K562 (cell line): ENCODE measurements at regions not wholly inside any gene's neighbourhood (a gene's known extent, or its start where the extent isn't known, plus 50 kb on each side); places are given as distances from the start of the nearest gene placed in this dataset.

ENCODE experiments used
- CHD7 ChIP-seq: fragments of 200-600 bp; sonication (generic); IDR thresholded peaks from one replicate; pipeline ENCODE4 v1.6.1; 2012; ENCODE audit warnings: mild to moderate bottlenecking, low read depth, low read length, inconsistent platforms
- GTF2E2 ChIP-seq: fragments of 200-800 bp; sonication (Bioruptor generic); IDR thresholded peaks from 2 replicates; pipeline ENCODE4 v1.6.1; 2016; ENCODE audit warnings: missing genetic modification characterization, missing compliant biosample characterization
- HMBOX1 ChIP-seq: sonication (generic); IDR thresholded peaks from 2 replicates; pipeline ENCODE4 v1.6.1; 2016
- RBM15 ChIP-seq: fragments of 200-400 bp; formaldehyde crosslinking; IDR thresholded peaks from 2 replicates; pipeline ENCODE4 v1.6.1; 2018; ENCODE audit warnings: mild to moderate bottlenecking, low read length, moderate library complexity; ENCODE audit not compliant: insufficient read depth
- THRA ChIP-seq: fragments of 450-650 bp; IDR thresholded peaks from 2 replicates; pipeline ENCODE4 v1.6.1; 2017; ENCODE audit warnings: mild to moderate bottlenecking, moderate library complexity
- UBTF ChIP-seq, 2 experiments: IDR thresholded peaks; 2 replicates each; pipeline ENCODE4 v1.6.1; 2012; ENCODE audit warnings: improper control_type of control experiment in 2 of 2, low read depth in 2 of 2, low read length in 2 of 2, borderline replicate concordance in 1 of 2
- ZNF384 ChIP-seq: IDR thresholded peaks from 2 replicates; pipeline ENCODE4 v1.6.1; 2012; ENCODE audit warnings: low read depth, low read length, improper control_type of control experiment
- ZNF395 ChIP-seq: fragments of 200-800 bp; sonication (Bioruptor generic); IDR thresholded peaks from 2 replicates; pipeline ENCODE4 v1.6.1; 2017; ENCODE audit warnings: missing genetic modification characterization, missing compliant biosample characterization
- ZNF77 ChIP-seq: fragments of 250-450 bp; sonication (Bioruptor Pico); IDR thresholded peaks from 2 replicates; pipeline ENCODE4 v1.5.0; 2020

GRCh38 chrX:15947648-15948317 is 93.2 kb upstream of the AP1S2 start (continued):
- no peak for TF ChIP-seq UBTF (IDR thresholded peaks at IDR 0.05; ENCODE audit: borderline replicate concordance in 1 of 2, low read depth in 2 of 2, low read length in 2 of 2)
- no peak for TF ChIP-seq GTF2E2
- no peak for TF ChIP-seq ZNF384
- TF ChIP-seq THRA: no peak
- no peak for TF ChIP-seq ZNF77 (CRISPR knock-in tag)
- no peak for TF ChIP-seq RBM15
- TF ChIP-seq CHD7: no peak
- no peak for TF ChIP-seq HMBOX1
- TF ChIP-seq ZNF395 (CRISPR knock-in tag): no peak
